GM10248 (cell line): ENCODE measurements at regions not wholly inside any gene's neighbourhood (a gene's known extent, or its start where the extent isn't known, plus 50 kb on each side); places are given as distances from the start of the nearest gene placed in this dataset.

ENCODE experiments used
- CTCF ChIA-PET: fragments of 300-600 bp; sonication (Branson Sonifier 250); formaldehyde crosslinking; extraction: SDS; loops from one replicate; lab custom pipeline; 2021; ENCODE audit warnings: antibody characterized with exemption; lab: Yijun Ruan, JAX
- POLR2A ChIA-PET: fragments of 350-650 bp; sonication (Branson Sonifier 250); formaldehyde crosslinking; extraction: SDS; loops from one replicate; lab custom pipeline; 2020; ENCODE audit warnings: antibody characterized with exemption; lab: Yijun Ruan, JAX
- DNase-seq: peaks from one replicate; pipeline ENCODE4 v3.0.0; 2012; ENCODE audit errors: extremely low spot score
- TF ChIP-seq, protein P1 (sequence below): IDR thresholded peaks from 2 replicates; pipeline ENCODE4 v1.5.1; 2012; ENCODE audit warnings: mild to moderate bottlenecking, low read depth; ENCODE audit errors: extremely low read depth, missing control alignments, control extremely low read depth

DNA sequence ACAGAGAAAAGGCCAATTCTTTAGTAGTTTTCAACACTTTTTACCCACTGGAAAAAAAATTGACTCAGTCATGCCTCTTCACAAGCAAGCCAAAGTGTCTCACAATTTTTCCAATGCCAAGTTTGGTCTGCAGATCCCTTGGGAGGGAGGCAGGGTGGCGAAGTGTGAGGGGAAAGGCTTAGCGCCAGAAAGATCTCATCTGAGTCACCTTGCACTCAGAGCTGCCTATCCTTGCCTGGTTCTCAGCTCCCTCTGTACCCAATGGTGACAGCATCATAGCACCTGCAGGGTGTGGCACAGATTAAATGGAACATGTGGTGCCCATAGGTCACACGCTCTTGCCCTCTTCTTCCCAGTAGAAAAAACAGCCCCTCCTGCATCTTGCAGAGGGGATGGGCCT, 55.2 kb upstream of the GYPC start:
- ChIA-PET POLR2A (no interaction called here), CTCF (no interaction called here)
- TF ChIP-seq, protein P1, sequence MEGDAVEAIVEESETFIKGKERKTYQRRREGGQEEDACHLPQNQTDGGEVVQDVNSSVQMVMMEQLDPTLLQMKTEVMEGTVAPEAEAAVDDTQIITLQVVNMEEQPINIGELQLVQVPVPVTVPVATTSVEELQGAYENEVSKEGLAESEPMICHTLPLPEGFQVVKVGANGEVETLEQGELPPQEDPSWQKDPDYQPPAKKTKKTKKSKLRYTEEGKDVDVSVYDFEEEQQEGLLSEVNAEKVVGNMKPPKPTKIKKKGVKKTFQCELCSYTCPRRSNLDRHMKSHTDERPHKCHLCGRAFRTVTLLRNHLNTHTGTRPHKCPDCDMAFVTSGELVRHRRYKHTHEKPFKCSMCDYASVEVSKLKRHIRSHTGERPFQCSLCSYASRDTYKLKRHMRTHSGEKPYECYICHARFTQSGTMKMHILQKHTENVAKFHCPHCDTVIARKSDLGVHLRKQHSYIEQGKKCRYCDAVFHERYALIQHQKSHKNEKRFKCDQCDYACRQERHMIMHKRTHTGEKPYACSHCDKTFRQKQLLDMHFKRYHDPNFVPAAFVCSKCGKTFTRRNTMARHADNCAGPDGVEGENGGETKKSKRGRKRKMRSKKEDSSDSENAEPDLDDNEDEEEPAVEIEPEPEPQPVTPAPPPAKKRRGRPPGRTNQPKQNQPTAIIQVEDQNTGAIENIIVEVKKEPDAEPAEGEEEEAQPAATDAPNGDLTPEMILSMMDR, result no peak
- no peak for DNase-seq

DNA sequence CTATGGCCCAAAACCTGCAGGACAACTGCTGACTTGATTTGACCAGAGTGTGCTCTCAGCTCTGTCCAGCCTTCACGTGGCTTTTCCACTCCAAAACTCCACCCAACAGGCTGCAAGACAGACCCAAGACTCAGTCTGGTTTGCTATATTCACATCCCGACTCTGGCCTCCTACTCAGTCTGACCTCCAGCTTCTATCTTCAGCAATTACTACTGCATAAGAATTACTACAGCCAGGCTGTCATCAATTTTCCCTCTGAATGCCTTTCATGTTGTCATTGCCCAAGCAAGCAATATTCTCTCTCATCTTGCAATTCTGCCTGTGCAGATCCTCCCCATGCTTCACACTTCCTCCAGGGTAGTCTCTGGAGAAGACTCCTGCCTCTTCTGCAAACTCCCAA, 53.6 kb upstream of the GYPC start:
- TF ChIP-seq, protein P1, result no peak
- ChIA-PET POLR2A (no interaction called here), CTCF (interaction anchor here (1.6 kb wide), 1 partner anchor 38 kb away, joined by 3 read pairs; no protein-coding TSS in a partner anchor)
- DNase-seq, result no peak
